Effector memory CD8-positive, alpha-beta T cell (primary cell): ENCODE measurements at regions not wholly inside any gene's neighbourhood (a gene's known extent, or its start where the extent isn't known, plus 50 kb on each side); places are given as distances from the start of the nearest gene placed in this dataset.

Experiments used
- ATAC-seq: fragments of 150-1000 bp; cut with Tn5 transposase; replicated peaks from 2 replicates; pipeline ENCODE4 v1.10.0; 2021; ENCODE audit warnings: mild to moderate bottlenecking, moderate library complexity
- DNase-seq, 3 experiments: peaks; one replicate each; pipeline ENCODE4 v3.0.0; 2021
- H3K27ac Mint-ChIP-seq, 2 donors: one replicate each; pipeline ENCODE4 v1.8.0; 2022; ENCODE audit warnings: mild to moderate bottlenecking in 2 of 2, mixed read lengths in 2 of 2, moderate library complexity in 2 of 2
- H3K27me3 Mint-ChIP-seq, 2 donors: one replicate each; pipeline ENCODE4 v1.8.0; 2022; ENCODE audit warnings: mixed read lengths in 2 of 2
- H3K36me3 Mint-ChIP-seq: one replicate; pipeline ENCODE4 v1.8.0; 2022; ENCODE audit warnings: mild to moderate bottlenecking, moderate library complexity, mixed read lengths; ENCODE audit not compliant: insufficient read depth
- H3K4me1 Mint-ChIP-seq, 2 donors: one replicate each; pipeline ENCODE4 v1.8.0; 2022; ENCODE audit warnings: low read depth in 2 of 2, mixed read lengths in 2 of 2
- H3K4me3 Mint-ChIP-seq, 2 donors: one replicate each; pipeline ENCODE4 v1.8.0; 2022; ENCODE audit warnings: mild to moderate bottlenecking in 2 of 2, mixed read lengths in 2 of 2, moderate library complexity in 2 of 2
- H3K9me3 Mint-ChIP-seq, 2 donors: one replicate each; pipeline ENCODE4 v1.8.0; 2022; ENCODE audit warnings: mixed read lengths in 2 of 2

- no peak for ATAC-seq
- H3K4me3 Mint-ChIP-seq: no peak overlapping the region
- peaks cover 15 to 22% of the 10 kb centered on the region in 2 donors for H3K4me1 Mint-ChIP-seq
- peak overlapping the region in 1 of 2 donors; percentile 0 for H3K27ac Mint-ChIP-seq
- H3K36me3 Mint-ChIP-seq: no peaks in the 10 kb centered on the region
- peaks cover 0 to 6% of the 10 kb centered on the region in 2 donors for H3K27me3 Mint-ChIP-seq
- DNase-seq: no peak
- H3K9me3 Mint-ChIP-seq: peaks cover 3 to 8% of the 10 kb centered on the region in 2 donors
Measured at GRCh38 chr17:77858291-77859034, 100.0 kb upstream of the TNRC6C start.

- H3K36me3 Mint-ChIP-seq: no peaks in the 10 kb centered on the region
- H3K4me1 Mint-ChIP-seq: peaks cover 19 to 28% of the 10 kb centered on the region in 2 donors
- H3K9me3 Mint-ChIP-seq: peaks cover 3 to 8% of the 10 kb centered on the region in 2 donors
- H3K27me3 Mint-ChIP-seq: peaks cover 0 to 6% of the 10 kb centered on the region in 2 donors
- H3K27ac Mint-ChIP-seq: peak overlapping the region in 1 of 2 donors; percentile 18
- ATAC-seq (no peak), DNase-seq (no peak)
- H3K4me3 Mint-ChIP-seq: no peak overlapping the region
Measured at GRCh38 chr17:77859035-77859810, 99.3 kb upstream of the TNRC6C start.

- Mint-ChIP-seq H3K4me1 (peaks cover 19 to 24% of the 10 kb centered on the region in 2 donors), H3K27ac (no peak overlapping the region), H3K36me3 (no peaks in the 10 kb centered on the region), H3K4me3 (no peak overlapping the region), H3K9me3 (peaks cover 3 to 8% of the 10 kb centered on the region in 2 donors), H3K27me3 (peaks cover 0 to 6% of the 10 kb centered on the region in 2 donors)
- no peak for ATAC-seq
- DNase-seq: no peak
Measured at GRCh38 chr17:77861133-77861695, 97.3 kb upstream of the TNRC6C start.

- no peak for ATAC-seq
- no peak overlapping the region for H3K27ac Mint-ChIP-seq
Measured at GRCh38 chr17:77861981-77862645, 96.4 kb upstream of the TNRC6C start.

GRCh38 chr17:77862890-77863813 is 95.4 kb upstream of the TNRC6C start:
- Mint-ChIP-seq H3K9me3 (peaks cover 3 to 4% of the 10 kb centered on the region in 2 donors), H3K27ac (peak overlapping the region; percentile 56 to 69), H3K4me3 (peak overlapping the region; percentile 38 to 43), H3K4me1 (peaks cover 12 to 17% of the 10 kb centered on the region in 2 donors), H3K27me3 (peaks cover 0 to 6% of the 10 kb centered on the region in 2 donors), H3K36me3 (no peaks in the 10 kb centered on the region)
- no peak for ATAC-seq
- no peak for DNase-seq

More at GRCh38 chr17:77861981-77862645, 96.4 kb upstream of the TNRC6C start:
- Mint-ChIP-seq H3K4me1 (peaks cover 12 to 18% of the 10 kb centered on the region in 2 donors), H3K9me3 (peaks cover 3 to 8% of the 10 kb centered on the region in 2 donors), H3K36me3 (no peaks in the 10 kb centered on the region), H3K4me3 (no peak overlapping the region), H3K27me3 (peaks cover 0 to 6% of the 10 kb centered on the region in 2 donors)
- DNase-seq: no peak

GRCh38 chr17:77863814-77864161 is 94.7 kb upstream of the TNRC6C start:
- Mint-ChIP-seq H3K27ac (peak overlapping the region; percentile 56 to 69), H3K9me3 (no peaks in the 10 kb centered on the region), H3K27me3 (no peaks in the 10 kb centered on the region), H3K4me1 (peaks cover 12 to 18% of the 10 kb centered on the region in 2 donors), H3K36me3 (no peaks in the 10 kb centered on the region), H3K4me3 (peak overlapping the region; percentile 38 to 43)
- no peak for DNase-seq
- peak; percentile 46 for ATAC-seq

- DNase-seq: no peak
- Mint-ChIP-seq H3K27ac (peak overlapping the region in 1 of 2 donors; percentile 56), H3K9me3 (no peaks in the 10 kb centered on the region), H3K4me1 (peaks cover 19 to 25% of the 10 kb centered on the region in 2 donors), H3K4me3 (peak overlapping the region; percentile 37 to 38), H3K27me3 (no peaks in the 10 kb centered on the region), H3K36me3 (no peaks in the 10 kb centered on the region)
- ATAC-seq: no peak
Measured at GRCh38 chr17:77864234-77865111, 94.0 kb upstream of the TNRC6C start.

GRCh38 chr17:77865112-77865611 is 93.3 kb upstream of the TNRC6C start:
- no peaks in the 10 kb centered on the region for H3K27me3 Mint-ChIP-seq
- no peak for ATAC-seq
- no peak overlapping the region for H3K4me3 Mint-ChIP-seq
- DNase-seq: no peak
- no peaks in the 10 kb centered on the region for H3K9me3 Mint-ChIP-seq
- no peaks in the 10 kb centered on the region for H3K36me3 Mint-ChIP-seq
- H3K4me1 Mint-ChIP-seq: peaks cover 25 to 32% of the 10 kb centered on the region in 2 donors
- H3K27ac Mint-ChIP-seq: peak overlapping the region in 1 of 2 donors; percentile 32

GRCh38 chr17:77865716-77866115 is 92.8 kb upstream of the TNRC6C start:
- Mint-ChIP-seq H3K4me1 (peaks cover 25 to 32% of the 10 kb centered on the region in 2 donors), H3K36me3 (no peaks in the 10 kb centered on the region), H3K9me3 (no peaks in the 10 kb centered on the region), H3K27ac (peak overlapping the region in 1 of 2 donors; percentile 32), H3K4me3 (no peak overlapping the region), H3K27me3 (no peaks in the 10 kb centered on the region)
- DNase-seq: no peak
- no peak for ATAC-seq

GRCh38 chr17:77867308-77867781 is 91.2 kb upstream of the TNRC6C start:
- ATAC-seq: no peak
- Mint-ChIP-seq H3K36me3 (no peaks in the 10 kb centered on the region), H3K9me3 (no peaks in the 10 kb centered on the region), H3K27ac (peak overlapping the region in 1 of 2 donors; percentile 79), H3K4me1 (peaks cover 30 to 37% of the 10 kb centered on the region in 2 donors), H3K27me3 (no peaks in the 10 kb centered on the region), H3K4me3 (no peak overlapping the region)
- DNase-seq: no peak

GRCh38 chr17:77867976-77868713 is 90.4 kb upstream of the TNRC6C start:
- ATAC-seq: no peak
- no peak for DNase-seq
- Mint-ChIP-seq H3K4me1 (peaks cover 34 to 41% of the 10 kb centered on the region in 2 donors), H3K36me3 (no peaks in the 10 kb centered on the region), H3K9me3 (no peaks in the 10 kb centered on the region), H3K4me3 (no peak overlapping the region), H3K27ac (peak overlapping the region in 1 of 2 donors; percentile 79), H3K27me3 (no peaks in the 10 kb centered on the region)
